GM23338 (cell line): ENCODE measurements at regions not wholly inside any gene's neighbourhood (a gene's known extent, or its start where the extent isn't known, plus 50 kb on each side); places are given as distances from the start of the nearest gene placed in this dataset.
"Not testable (repeated sequence)": the region's sequence is repeated elsewhere in the genome, so short reads cannot be mapped to it uniquely, and the experiment has no call there.

Experiments
- CREB1 ChIP-seq: fragments of 250-450 bp; sonication (Bioruptor Pico); IDR thresholded peaks from 2 replicates; pipeline ENCODE4 v1.5.0; 2020; ENCODE audit warnings: low read depth, mild to moderate bottlenecking, moderate library complexity
- CTCF ChIP-seq, 2 experiments: fragments of 200-600 bp in 1 of 2; sonication (generic) in 1 of 2; conservative IDR thresholded peaks; 2 replicates each; pipeline versions ENCODE4 v1.5.1 to v1.6.1; 2016 to 2017; ENCODE audit warnings: antibody characterized with exemption in 2 of 2, low read depth in 2 of 2, mild to moderate bottlenecking in 2 of 2, moderate library complexity in 1 of 2
- EZH2 ChIP-seq: fragments of 200-600 bp; sonication (generic); IDR thresholded peaks from one replicate; pipeline ENCODE4 v1.8.0; 2017; ENCODE audit warnings: antibody characterized with exemption, mild to moderate bottlenecking, low read depth; ENCODE audit not compliant: unreplicated experiment
- EZH2phosphoT487 ChIP-seq: fragments of 200-600 bp; sonication (generic); IDR thresholded peaks from one replicate; pipeline ENCODE4 v1.8.1; 2018; ENCODE audit warnings: antibody characterized with exemption; ENCODE audit not compliant: unreplicated experiment
- NANOG ChIP-seq: IDR thresholded peaks from 2 replicates; pipeline ENCODE4 v1.6.1; 2016; ENCODE audit warnings: antibody characterized with exemption, borderline replicate concordance
- POLR2AphosphoS5 ChIP-seq: IDR thresholded peaks from 2 replicates; pipeline ENCODE4 v1.6.1; 2016; ENCODE audit warnings: antibody characterized with exemption, low read depth
- REST ChIP-seq: IDR thresholded peaks from one replicate; pipeline ENCODE4 v1.6.1; 2018; ENCODE audit warnings: antibody characterized with exemption; ENCODE audit not compliant: unreplicated experiment

- not testable (repeated sequence) for TF ChIP-seq CTCF (conservative IDR thresholded peaks at IDR 0.05; ENCODE audit: low read depth in 2 of 2); EZH2phosphoT487; EZH2; NANOG; REST; CREB1 (CRISPR knock-in tag); POLR2AphosphoS5
Measured at GRCh38 chr17:77843255-77843895, 115.1 kb upstream of the TNRC6C start.
